Astrocyte of the spinal cord (primary cell): ENCODE measurements at regions not wholly inside any gene's neighbourhood (a gene's known extent, or its start where the extent isn't known, plus 50 kb on each side); places are given as distances from the start of the nearest gene placed in this dataset.

ENCODE experiments used
- DNase-seq: peaks from one replicate; pipeline ENCODE4 v3.0.0; 2011; ENCODE audit warnings: low read depth, low spot score
- H3K4me3 ChIP-seq: 2 replicates; pipeline ENCODE4 v1.5.1; 2011; ENCODE audit warnings: low read depth, mild to moderate bottlenecking, low read length, moderate library complexity
- in situ Hi-C: cut with HindIII; loops from 2 replicates; pipeline ENCODE4 v1.10.0; 2017; ENCODE audit warnings: low sequenced_read_pairs
- TF ChIP-seq, protein P1 (sequence below): IDR thresholded peaks from 2 replicates; pipeline ENCODE4 v1.5.1; 2012; ENCODE audit warnings: low read depth, mild to moderate bottlenecking, low read length, inconsistent platforms

DNA sequence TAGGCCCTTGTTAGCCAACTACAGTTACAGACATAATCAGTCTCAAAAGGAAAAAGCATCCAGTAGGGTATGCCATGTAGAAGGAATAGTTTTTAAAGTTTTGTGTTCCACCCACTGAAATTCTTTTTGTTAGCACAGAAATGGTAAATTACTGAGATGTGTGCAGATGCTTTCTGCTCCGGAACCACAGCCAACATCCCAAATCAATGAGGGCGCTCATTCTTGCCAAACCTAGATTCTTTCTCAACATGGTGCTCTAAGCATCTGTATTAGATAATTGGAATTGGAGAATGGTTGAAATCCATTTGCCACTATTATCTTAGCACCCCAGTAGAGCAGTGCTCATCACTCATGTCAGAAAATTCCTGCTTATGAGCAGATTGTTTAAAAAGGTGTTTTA is 127.8 kb downstream of the SEC61B start:
- H3K4me3 ChIP-seq: no peak overlapping the region
- in situ Hi-C loops: no loop called here
- TF ChIP-seq, protein P1, sequence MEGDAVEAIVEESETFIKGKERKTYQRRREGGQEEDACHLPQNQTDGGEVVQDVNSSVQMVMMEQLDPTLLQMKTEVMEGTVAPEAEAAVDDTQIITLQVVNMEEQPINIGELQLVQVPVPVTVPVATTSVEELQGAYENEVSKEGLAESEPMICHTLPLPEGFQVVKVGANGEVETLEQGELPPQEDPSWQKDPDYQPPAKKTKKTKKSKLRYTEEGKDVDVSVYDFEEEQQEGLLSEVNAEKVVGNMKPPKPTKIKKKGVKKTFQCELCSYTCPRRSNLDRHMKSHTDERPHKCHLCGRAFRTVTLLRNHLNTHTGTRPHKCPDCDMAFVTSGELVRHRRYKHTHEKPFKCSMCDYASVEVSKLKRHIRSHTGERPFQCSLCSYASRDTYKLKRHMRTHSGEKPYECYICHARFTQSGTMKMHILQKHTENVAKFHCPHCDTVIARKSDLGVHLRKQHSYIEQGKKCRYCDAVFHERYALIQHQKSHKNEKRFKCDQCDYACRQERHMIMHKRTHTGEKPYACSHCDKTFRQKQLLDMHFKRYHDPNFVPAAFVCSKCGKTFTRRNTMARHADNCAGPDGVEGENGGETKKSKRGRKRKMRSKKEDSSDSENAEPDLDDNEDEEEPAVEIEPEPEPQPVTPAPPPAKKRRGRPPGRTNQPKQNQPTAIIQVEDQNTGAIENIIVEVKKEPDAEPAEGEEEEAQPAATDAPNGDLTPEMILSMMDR: no peak
- DNase-seq: no peak

DNA sequence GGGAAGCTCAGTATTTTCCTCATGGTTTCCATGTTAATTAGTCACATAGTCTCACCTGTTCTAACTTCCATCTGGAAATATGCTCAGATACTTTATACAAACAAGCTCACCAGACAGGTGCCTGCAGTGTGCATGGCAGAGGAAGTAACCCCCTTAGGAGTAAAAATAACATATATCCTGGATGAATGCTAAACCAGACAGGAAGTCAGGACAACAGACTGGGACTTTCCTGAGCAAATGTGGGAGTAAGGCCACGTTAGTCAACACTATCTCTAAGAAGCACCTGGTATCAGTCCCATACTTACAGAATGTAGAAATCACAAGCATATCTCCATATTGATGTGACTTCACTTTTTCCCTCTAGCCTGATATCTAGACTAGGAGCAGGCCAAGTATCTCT is 128.4 kb downstream of the SEC61B start:
- no peak overlapping the region for H3K4me3 ChIP-seq
- TF ChIP-seq, protein P1: no peak
- in situ Hi-C loops: no loop called here
- DNase-seq: no peak

DNA sequence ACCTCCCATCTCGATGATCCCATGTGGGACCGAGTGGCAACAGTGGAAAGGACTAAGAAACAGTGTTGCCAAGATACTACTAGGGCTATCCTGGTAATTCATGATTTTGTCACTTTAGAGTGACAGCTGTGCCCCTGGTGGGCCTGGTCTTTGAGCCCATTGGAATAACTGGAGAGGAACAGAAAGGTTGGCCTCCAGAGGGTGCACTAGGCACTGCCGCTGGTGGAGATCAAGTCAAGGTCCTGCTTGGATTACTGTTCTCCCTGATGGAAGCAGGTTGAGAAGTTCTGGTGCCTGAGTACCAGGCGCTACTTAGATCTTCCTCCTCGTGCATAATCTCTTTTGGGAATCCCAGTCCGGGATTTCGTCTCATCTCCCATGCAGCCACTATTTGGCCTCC is 129.6 kb downstream of the SEC61B start:
- in situ Hi-C loops: no loop called here
- TF ChIP-seq, protein P1: no peak
- no peak for DNase-seq
- H3K4me3 ChIP-seq: no peak overlapping the region

GRCh38 chr9:99352826-99353225 is 130.7 kb downstream of the SEC61B start:
- no peak overlapping the region for H3K4me3 ChIP-seq
- in situ Hi-C loops: no loop called here
- TF ChIP-seq, protein P1: no peak
- DNase-seq: no peak

GRCh38 chr9:99353408-99353807 is 131.3 kb downstream of the SEC61B start:
- no peak overlapping the region for H3K4me3 ChIP-seq
- peak; percentile 57 for DNase-seq
- in situ Hi-C loops: no loop called here
- TF ChIP-seq, protein P1: no peak

DNA sequence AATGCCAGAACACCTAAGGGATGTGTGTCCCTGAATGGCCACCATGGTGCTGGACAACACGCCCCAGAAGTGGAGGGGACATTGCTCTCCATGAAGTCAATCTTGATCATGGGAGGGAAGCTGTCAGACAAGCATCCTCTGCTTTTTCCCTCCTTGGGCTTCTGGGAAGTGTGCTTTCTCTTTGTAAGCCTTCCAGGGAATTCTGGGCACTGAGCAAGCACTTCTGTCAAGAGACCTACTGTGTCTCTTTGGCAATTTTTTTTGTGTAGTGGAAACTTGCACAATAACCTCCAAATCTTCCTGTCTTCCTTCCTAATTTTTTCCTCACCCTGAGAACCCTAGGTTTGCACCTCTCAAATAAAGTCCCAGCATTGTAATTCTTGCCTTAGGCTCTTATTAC is 132.0 kb downstream of the SEC61B start:
- H3K4me3 ChIP-seq: no peak overlapping the region
- in situ Hi-C loops: no loop called here
- DNase-seq: no peak
- TF ChIP-seq, protein P1: no peak

- no peak for DNase-seq
- H3K4me3 ChIP-seq: no peak overlapping the region
- in situ Hi-C loops: no loop called here
- TF ChIP-seq, protein P1: no peak
Observed at GRCh38 chr9:99356512-99356971, 134.5 kb downstream of the SEC61B start.
